IMR-90 (cell line): ENCODE measurements at regions not wholly inside any gene's neighbourhood (a gene's known extent, or its start where the extent isn't known, plus 50 kb on each side); places are given as distances from the start of the nearest gene placed in this dataset.

ENCODE experiments used
- ATAC-seq: fragments of 200-7000 bp; cut with Tn5 transposase; 2 replicates; pipeline ENCODE4 v1.9.1; 2020; ENCODE audit warnings: low read depth, mild to moderate bottlenecking, moderate library complexity
- BruUV-seq: library from RNA; stranded (reverse); fragments of 400-500 nt; replicated peaks from 2 replicates; lab custom pipeline; 2021; lab: Mats Ljungman, UMichigan
- CTCF ChIA-PET: fragments of 300-600 bp; formaldehyde crosslinking; extraction: SDS; loops from one replicate; lab custom pipeline; 2021; ENCODE audit warnings: antibody characterized with exemption; lab: Yijun Ruan, JAX
- POLR2A ChIA-PET: fragments of 300-600 bp; sonication (Branson Sonifier 250); formaldehyde crosslinking; loops from one replicate; lab custom pipeline; 2022; ENCODE audit warnings: antibody characterized with exemption; ENCODE audit not compliant: unreplicated experiment; lab: Charles Lee
- DNase-seq: peaks from one replicate; pipeline ENCODE4 v3.0.0; 2013
- H2AFZ ChIP-seq: replicated peaks from 2 replicates; pipeline ENCODE3; 2013; ENCODE audit warnings: low read length, mild to moderate bottlenecking; ENCODE audit not compliant: poor library complexity
- H2AK5ac ChIP-seq: 2 replicates; pipeline ENCODE4 v1.6.1; 2013; ENCODE audit warnings: low read depth, low read length, inconsistent platforms
- H2AK9ac ChIP-seq: replicated peaks from 2 replicates; pipeline ENCODE3; 2013; ENCODE audit warnings: mild to moderate bottlenecking, low read depth, low read length, moderate library complexity; ENCODE audit not compliant: poor library complexity
- H2BK120ac ChIP-seq: 2 replicates; pipeline ENCODE4 v1.6.1; 2013; ENCODE audit warnings: low read depth, low read length, inconsistent platforms
- H2BK15ac ChIP-seq: 3 replicates; pipeline ENCODE4 v1.6.1; 2013; ENCODE audit warnings: low read depth, low read length, inconsistent platforms
- H2BK20ac ChIP-seq: 2 replicates; pipeline ENCODE4 v1.6.1; 2013; ENCODE audit warnings: low read depth, mild to moderate bottlenecking, inconsistent platforms, low read length, moderate library complexity
- H2BK5ac ChIP-seq: 2 replicates; pipeline ENCODE4 v1.6.1; 2013; ENCODE audit warnings: mild to moderate bottlenecking, low read depth, low read length, inconsistent platforms; ENCODE audit not compliant: poor library complexity, severe bottlenecking
- H3K14ac ChIP-seq: replicated peaks from 2 replicates; pipeline ENCODE4 v1.6.1; 2013; ENCODE audit warnings: low read depth, low read length, inconsistent platforms
- H3K18ac ChIP-seq: 2 replicates; pipeline ENCODE4 v1.6.1; 2013; ENCODE audit warnings: low read depth, low read length, control low read depth
- H3K23ac ChIP-seq: 2 replicates; pipeline ENCODE4 v1.6.1; 2013; ENCODE audit warnings: low read depth, low read length, inconsistent platforms
- H3K27ac ChIP-seq: 2 replicates; pipeline ENCODE4 v1.5.1; 2013; ENCODE audit warnings: mild to moderate bottlenecking, control low read depth, low read length; ENCODE audit not compliant: insufficient read depth
- H3K27me3 ChIP-seq: 2 replicates; pipeline ENCODE4 v1.6.1; 2013; ENCODE audit warnings: low read length; ENCODE audit not compliant: control insufficient read depth, insufficient read depth
- H3K36me3 ChIP-seq: 2 replicates; pipeline ENCODE4 v1.6.1; 2013; ENCODE audit warnings: low read length, mixed read lengths; ENCODE audit not compliant: control insufficient read depth, insufficient read depth
- H3K4ac ChIP-seq: 2 replicates; pipeline ENCODE4 v1.6.1; 2013; ENCODE audit warnings: low read depth, low read length, inconsistent platforms
- H3K4me1 ChIP-seq: 2 replicates; pipeline ENCODE4 v1.6.1; 2013; ENCODE audit warnings: low read length, mixed read lengths; ENCODE audit not compliant: control insufficient read depth, insufficient read depth
- H3K4me2 ChIP-seq: 2 replicates; pipeline ENCODE4 v1.6.1; 2013; ENCODE audit warnings: low read depth, mild to moderate bottlenecking, control low read depth, low read length, moderate library complexity
- H3K4me3 ChIP-seq: 2 replicates; pipeline ENCODE4 v1.5.1; 2013; ENCODE audit warnings: low read depth, mild to moderate bottlenecking, control low read depth, low read length, moderate library complexity; ENCODE audit not compliant: insufficient read depth
- H3K56ac ChIP-seq: 2 replicates; pipeline ENCODE4 v1.6.1; 2013; ENCODE audit warnings: low read length, inconsistent platforms; ENCODE audit not compliant: insufficient read depth; ENCODE audit errors: extremely low read depth
- H3K79me1 ChIP-seq, 2 experiments: 2 replicates each; pipeline ENCODE4 v1.6.1; 2013; ENCODE audit warnings: low read length in 2 of 2, inconsistent platforms in 1 of 2, low read depth in 1 of 2
- H3K9ac ChIP-seq: 2 replicates; pipeline ENCODE4 v1.6.1; 2013; ENCODE audit warnings: low read depth, low read length, control low read depth
- H3K9me1 ChIP-seq: 2 replicates; pipeline ENCODE4 v1.6.1; 2013; ENCODE audit warnings: low read length, inconsistent platforms; ENCODE audit not compliant: insufficient read depth
- H3K9me3 ChIP-seq: 2 replicates; pipeline ENCODE4 v1.6.1; 2013; ENCODE audit warnings: low read length; ENCODE audit not compliant: control insufficient read depth, insufficient read depth
- H4K20me1 ChIP-seq: 2 replicates; pipeline ENCODE4 v1.6.1; 2013; ENCODE audit warnings: low read length, inconsistent platforms; ENCODE audit not compliant: insufficient read depth
- H4K5ac ChIP-seq: 2 replicates; pipeline ENCODE4 v1.6.1; 2013; ENCODE audit warnings: mild to moderate bottlenecking, low read depth, low read length, control low read depth
- H4K8ac ChIP-seq, 2 experiments: 2 replicates each; pipeline ENCODE4 v1.6.1; 2013; ENCODE audit warnings: low read depth in 2 of 2, low read length in 2 of 2, control low read depth in 1 of 2, inconsistent platforms in 1 of 2
- H4K91ac ChIP-seq: 2 replicates; pipeline ENCODE4 v1.6.1; 2013; ENCODE audit warnings: low read depth, low read length, inconsistent platforms; ENCODE audit not compliant: insufficient read depth
- BHLHE40 ChIP-seq: fragments of 150-350 bp; IDR thresholded peaks from 2 replicates; pipeline ENCODE4 v1.6.1; 2016; ENCODE audit warnings: mild to moderate bottlenecking, low read depth, low read length
- CHD1 ChIP-seq: IDR thresholded peaks from 2 replicates; pipeline ENCODE4 v1.6.1; 2012; ENCODE audit warnings: low read depth, low read length, improper control_type of control experiment
- FOS ChIP-seq: fragments of 150-350 bp; IDR thresholded peaks from 2 replicates; pipeline ENCODE4 v1.6.1; 2016; ENCODE audit warnings: low read depth, low read length
- MAZ ChIP-seq: IDR thresholded peaks from 2 replicates; pipeline ENCODE4 v1.6.1; 2012; ENCODE audit warnings: low read depth, mild to moderate bottlenecking, low read length, improper control_type of control experiment, moderate library complexity, borderline replicate concordance
- MXI1 ChIP-seq: IDR thresholded peaks from 2 replicates; pipeline ENCODE4 v1.6.1; 2012; ENCODE audit warnings: low read depth, mild to moderate bottlenecking, low read length, moderate library complexity, borderline replicate concordance
- NFE2L2 ChIP-seq: fragments of 150-350 bp; IDR thresholded peaks from 2 replicates; pipeline ENCODE4 v1.6.1; 2016; ENCODE audit warnings: low read depth, mild to moderate bottlenecking, low read length
- RAD21 ChIP-seq: IDR thresholded peaks from 2 replicates; pipeline ENCODE4 v1.6.1; 2012; ENCODE audit warnings: low read length, improper control_type of control experiment
- RCOR1 ChIP-seq: IDR thresholded peaks from 2 replicates; pipeline ENCODE4 v1.6.1; 2012; ENCODE audit warnings: mild to moderate bottlenecking, low read length, improper control_type of control experiment; ENCODE audit not compliant: insufficient replicate concordance
- RFX5 ChIP-seq: IDR thresholded peaks from 2 replicates; pipeline ENCODE4 v1.8.0; 2012; ENCODE audit warnings: low read depth, mild to moderate bottlenecking, low read length, moderate library complexity
- USF2 ChIP-seq: fragments of 150-350 bp; IDR thresholded peaks from 2 replicates; pipeline ENCODE4 v1.6.1; 2017; ENCODE audit warnings: mild to moderate bottlenecking, antibody characterized with exemption, low read length, low read depth
- WGBS, 2 experiments: methylation state at CpG; one replicate each; pipeline versions ENCODE4 v1.1.5 to v1.1.7; 2013; ENCODE audit warnings: missing lambda C conversion rate in 2 of 2; ENCODE audit not compliant: insufficient read length in 1 of 2; ENCODE audit errors: extremely low coverage in 2 of 2; 5-methylcytosine and 5-hydroxymethylcytosine counted together
- dilution Hi-C: fragments of 300-500 bp; cut with HindIII; formaldehyde crosslinking; loops from one replicate; pipeline ENCODE4 v1.14.3; 2018; ENCODE audit warnings: low sequenced_read_pairs; ENCODE audit not compliant: unreplicated experiment
- in situ Hi-C: fragments of 300-500 bp; cut with MboI; formaldehyde crosslinking; loops from 3 replicates; pipeline ENCODE4 v1.14.3; 2019; ENCODE audit warnings: low sequenced_read_pairs, inconsistent platforms, mixed read lengths
- intact Hi-C: fragments of 100-400 bp; cut with micrococcal nuclease; formaldehyde crosslinking; loops from 2 replicates; pipeline ENCODE4 v1.10.0; 2022

- no peak overlapping the region for H2AFZ ChIP-seq
- no peak overlapping the region for H2BK5ac ChIP-seq
- TF ChIP-seq RCOR1 (no peak), USF2 (no peak), RAD21 (no peak), NFE2L2 (no peak), RFX5 (no peak), CHD1 (no peak), BHLHE40 (no peak), MAZ (no peak), MXI1 (no peak), FOS (no peak)
- no peak overlapping the region for H4K5ac ChIP-seq
- no peak overlapping the region for H2AK5ac ChIP-seq
- H2BK15ac ChIP-seq: no peak overlapping the region
- H3K27ac ChIP-seq: no peak overlapping the region
- CTCF ChIA-PET: no interaction called here
- H3K4me1 ChIP-seq: peaks cover 1% of the 10 kb centered on the region; the same call in 1 of the 2 replicates
- no peaks in the 10 kb centered on the region for H3K79me1 ChIP-seq
- in situ Hi-C loops (no loop called here), intact Hi-C loops (no loop called here), dilution Hi-C loops (no loop called here)
- H4K8ac ChIP-seq: no peak overlapping the region
- no peak overlapping the region for H2BK20ac ChIP-seq
- no peak overlapping the region for H3K18ac ChIP-seq
- no peak overlapping the region for H4K91ac ChIP-seq
- no peaks in the 10 kb centered on the region for H3K9me1 ChIP-seq
- no peak overlapping the region for H3K23ac ChIP-seq
- H4K20me1 ChIP-seq: no peaks in the 10 kb centered on the region
- H3K9ac ChIP-seq: no peak overlapping the region
- H2AK9ac ChIP-seq: no peak overlapping the region
- no peak overlapping the region for H2BK120ac ChIP-seq
- POLR2A ChIA-PET: no interaction called here
- no peaks in the 10 kb centered on the region for H3K9me3 ChIP-seq
- whole genome bisulfite sequencing, 2 experiments: 83% methylated on average over 6 of the region's 10 CpGs; no CpG with 5 or more reads in 1 of the 2 experiments
- no peaks in the 10 kb centered on the region; the same call in 1 of the 2 replicates for H3K27me3 ChIP-seq
- no peak overlapping the region for H3K56ac ChIP-seq
- no peak overlapping the region for H3K4ac ChIP-seq
- no peak for ATAC-seq
- DNase-seq: no peak
- no peaks in the 10 kb centered on the region for H3K36me3 ChIP-seq
- H3K4me3 ChIP-seq: no peak overlapping the region
- no peak overlapping the region for H3K4me2 ChIP-seq
- no peak overlapping the region for H3K14ac ChIP-seq
- BruUV-seq: no TSS peak
Observed at GRCh38 chr9:16312962-16313546, 557.4 kb downstream of the BNC2 start.
